Transverse colon (tissue), 4 donors: ENCODE measurements at regions not wholly inside any gene's neighbourhood (a gene's known extent, or its start where the extent isn't known, plus 50 kb on each side); places are given as distances from the start of the nearest gene placed in this dataset.

Experiments used
- POLR2AphosphoS5 ChIP-seq, 3 donors: sonication (generic); formaldehyde crosslinking; IDR thresholded peaks; one replicate each; pipeline ENCODE4 v1.6.1; 2016; ENCODE audit warnings: antibody characterized with exemption in 3 of 3
- TF ChIP-seq, protein P1 (sequence below), 5 experiments: fragments of 200-600 bp in 3 of 5; fragments of 450-650 bp in 2 of 5; sonication (generic) in 3 of 5; IDR thresholded peaks; 1 replicate in 2 of 5; 2 replicates in 3 of 5; pipeline ENCODE4 v1.5.1; 2016 to 2017; ENCODE audit warnings: antibody characterized with exemption in 5 of 5, inconsistent platforms in 3 of 5, mild to moderate bottlenecking in 2 of 5, moderate library complexity in 1 of 5

- TF ChIP-seq, protein P1, sequence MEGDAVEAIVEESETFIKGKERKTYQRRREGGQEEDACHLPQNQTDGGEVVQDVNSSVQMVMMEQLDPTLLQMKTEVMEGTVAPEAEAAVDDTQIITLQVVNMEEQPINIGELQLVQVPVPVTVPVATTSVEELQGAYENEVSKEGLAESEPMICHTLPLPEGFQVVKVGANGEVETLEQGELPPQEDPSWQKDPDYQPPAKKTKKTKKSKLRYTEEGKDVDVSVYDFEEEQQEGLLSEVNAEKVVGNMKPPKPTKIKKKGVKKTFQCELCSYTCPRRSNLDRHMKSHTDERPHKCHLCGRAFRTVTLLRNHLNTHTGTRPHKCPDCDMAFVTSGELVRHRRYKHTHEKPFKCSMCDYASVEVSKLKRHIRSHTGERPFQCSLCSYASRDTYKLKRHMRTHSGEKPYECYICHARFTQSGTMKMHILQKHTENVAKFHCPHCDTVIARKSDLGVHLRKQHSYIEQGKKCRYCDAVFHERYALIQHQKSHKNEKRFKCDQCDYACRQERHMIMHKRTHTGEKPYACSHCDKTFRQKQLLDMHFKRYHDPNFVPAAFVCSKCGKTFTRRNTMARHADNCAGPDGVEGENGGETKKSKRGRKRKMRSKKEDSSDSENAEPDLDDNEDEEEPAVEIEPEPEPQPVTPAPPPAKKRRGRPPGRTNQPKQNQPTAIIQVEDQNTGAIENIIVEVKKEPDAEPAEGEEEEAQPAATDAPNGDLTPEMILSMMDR (IDR thresholded peaks at IDR 0.05), result peak in 2 of 5 experiments; percentile 20 to 33
- no peak for TF ChIP-seq POLR2AphosphoS5 (IDR thresholded peaks at IDR 0.05)
These were observed 418.8 kb downstream of the SIPA1L2 start for GRCh38 chr1:232211149-232211548.
